ENCODE measurements at regions not wholly inside any gene's neighbourhood (a gene's known extent, or its start where the extent isn't known, plus 50 kb on each side); places are given as distances from the start of the nearest gene placed in this dataset.

DNA sequence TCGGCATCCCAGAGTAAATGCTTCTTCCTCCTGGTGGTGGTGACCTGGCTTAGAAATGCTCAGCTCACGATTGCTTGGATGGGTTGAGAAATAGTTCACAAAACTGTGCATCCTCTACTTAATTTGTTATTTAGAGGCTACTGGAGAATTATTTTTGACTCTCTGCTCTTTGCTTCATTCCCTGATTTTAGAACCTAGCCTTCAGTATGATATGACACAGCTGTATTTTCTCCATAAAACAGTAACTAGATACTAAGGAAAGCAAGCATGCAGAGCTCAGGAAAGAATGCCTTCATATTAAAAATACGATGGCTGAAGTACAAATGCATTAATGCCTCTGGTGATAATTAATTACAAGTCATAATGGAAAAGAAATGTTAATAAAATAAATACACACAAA is 602.0 kb upstream of the COBL start:
- TF ChIP-seq, protein P1, sequence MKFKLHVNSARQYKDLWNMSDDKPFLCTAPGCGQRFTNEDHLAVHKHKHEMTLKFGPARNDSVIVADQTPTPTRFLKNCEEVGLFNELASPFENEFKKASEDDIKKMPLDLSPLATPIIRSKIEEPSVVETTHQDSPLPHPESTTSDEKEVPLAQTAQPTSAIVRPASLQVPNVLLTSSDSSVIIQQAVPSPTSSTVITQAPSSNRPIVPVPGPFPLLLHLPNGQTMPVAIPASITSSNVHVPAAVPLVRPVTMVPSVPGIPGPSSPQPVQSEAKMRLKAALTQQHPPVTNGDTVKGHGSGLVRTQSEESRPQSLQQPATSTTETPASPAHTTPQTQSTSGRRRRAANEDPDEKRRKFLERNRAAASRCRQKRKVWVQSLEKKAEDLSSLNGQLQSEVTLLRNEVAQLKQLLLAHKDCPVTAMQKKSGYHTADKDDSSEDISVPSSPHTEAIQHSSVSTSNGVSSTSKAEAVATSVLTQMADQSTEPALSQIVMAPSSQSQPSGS (tag by site-specific recombination; IDR thresholded peaks at IDR 0.05; ENCODE audit: low read depth) = no peak
- no peak for TF ChIP-seq ZNF354C (tag by site-specific recombination; IDR thresholded peaks at IDR 0.05; ENCODE audit: borderline replicate concordance, low read depth)
- no peak for TF ChIP-seq ZNF596 (tag by site-specific recombination; IDR thresholded peaks at IDR 0.05)
- TF ChIP-seq, protein P2, sequence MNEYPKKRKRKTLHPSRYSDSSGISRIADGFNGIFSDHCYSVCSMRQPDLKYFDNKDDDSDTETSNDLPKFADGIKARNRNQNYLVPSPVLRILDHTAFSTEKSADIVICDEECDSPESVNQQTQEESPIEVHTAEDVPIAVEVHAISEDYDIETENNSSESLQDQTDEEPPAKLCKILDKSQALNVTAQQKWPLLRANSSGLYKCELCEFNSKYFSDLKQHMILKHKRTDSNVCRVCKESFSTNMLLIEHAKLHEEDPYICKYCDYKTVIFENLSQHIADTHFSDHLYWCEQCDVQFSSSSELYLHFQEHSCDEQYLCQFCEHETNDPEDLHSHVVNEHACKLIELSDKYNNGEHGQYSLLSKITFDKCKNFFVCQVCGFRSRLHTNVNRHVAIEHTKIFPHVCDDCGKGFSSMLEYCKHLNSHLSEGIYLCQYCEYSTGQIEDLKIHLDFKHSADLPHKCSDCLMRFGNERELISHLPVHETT (tag by site-specific recombination; IDR thresholded peaks at IDR 0.05) = no peak
- TF ChIP-seq TCF7L2 (IDR thresholded peaks at IDR 0.05; ENCODE audit: borderline replicate concordance, low read depth, low read length) = no peak
- no peak for TF ChIP-seq ZNF23 (tag by site-specific recombination; IDR thresholded peaks at IDR 0.05; ENCODE audit: borderline replicate concordance)
- no peak for TF ChIP-seq ZFP37 (tag by site-specific recombination; IDR thresholded peaks at IDR 0.05)
- TF ChIP-seq, protein P3, sequence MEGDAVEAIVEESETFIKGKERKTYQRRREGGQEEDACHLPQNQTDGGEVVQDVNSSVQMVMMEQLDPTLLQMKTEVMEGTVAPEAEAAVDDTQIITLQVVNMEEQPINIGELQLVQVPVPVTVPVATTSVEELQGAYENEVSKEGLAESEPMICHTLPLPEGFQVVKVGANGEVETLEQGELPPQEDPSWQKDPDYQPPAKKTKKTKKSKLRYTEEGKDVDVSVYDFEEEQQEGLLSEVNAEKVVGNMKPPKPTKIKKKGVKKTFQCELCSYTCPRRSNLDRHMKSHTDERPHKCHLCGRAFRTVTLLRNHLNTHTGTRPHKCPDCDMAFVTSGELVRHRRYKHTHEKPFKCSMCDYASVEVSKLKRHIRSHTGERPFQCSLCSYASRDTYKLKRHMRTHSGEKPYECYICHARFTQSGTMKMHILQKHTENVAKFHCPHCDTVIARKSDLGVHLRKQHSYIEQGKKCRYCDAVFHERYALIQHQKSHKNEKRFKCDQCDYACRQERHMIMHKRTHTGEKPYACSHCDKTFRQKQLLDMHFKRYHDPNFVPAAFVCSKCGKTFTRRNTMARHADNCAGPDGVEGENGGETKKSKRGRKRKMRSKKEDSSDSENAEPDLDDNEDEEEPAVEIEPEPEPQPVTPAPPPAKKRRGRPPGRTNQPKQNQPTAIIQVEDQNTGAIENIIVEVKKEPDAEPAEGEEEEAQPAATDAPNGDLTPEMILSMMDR (tag by site-specific recombination; IDR thresholded peaks at IDR 0.05) = no peak
- TF ChIP-seq, protein P4, sequence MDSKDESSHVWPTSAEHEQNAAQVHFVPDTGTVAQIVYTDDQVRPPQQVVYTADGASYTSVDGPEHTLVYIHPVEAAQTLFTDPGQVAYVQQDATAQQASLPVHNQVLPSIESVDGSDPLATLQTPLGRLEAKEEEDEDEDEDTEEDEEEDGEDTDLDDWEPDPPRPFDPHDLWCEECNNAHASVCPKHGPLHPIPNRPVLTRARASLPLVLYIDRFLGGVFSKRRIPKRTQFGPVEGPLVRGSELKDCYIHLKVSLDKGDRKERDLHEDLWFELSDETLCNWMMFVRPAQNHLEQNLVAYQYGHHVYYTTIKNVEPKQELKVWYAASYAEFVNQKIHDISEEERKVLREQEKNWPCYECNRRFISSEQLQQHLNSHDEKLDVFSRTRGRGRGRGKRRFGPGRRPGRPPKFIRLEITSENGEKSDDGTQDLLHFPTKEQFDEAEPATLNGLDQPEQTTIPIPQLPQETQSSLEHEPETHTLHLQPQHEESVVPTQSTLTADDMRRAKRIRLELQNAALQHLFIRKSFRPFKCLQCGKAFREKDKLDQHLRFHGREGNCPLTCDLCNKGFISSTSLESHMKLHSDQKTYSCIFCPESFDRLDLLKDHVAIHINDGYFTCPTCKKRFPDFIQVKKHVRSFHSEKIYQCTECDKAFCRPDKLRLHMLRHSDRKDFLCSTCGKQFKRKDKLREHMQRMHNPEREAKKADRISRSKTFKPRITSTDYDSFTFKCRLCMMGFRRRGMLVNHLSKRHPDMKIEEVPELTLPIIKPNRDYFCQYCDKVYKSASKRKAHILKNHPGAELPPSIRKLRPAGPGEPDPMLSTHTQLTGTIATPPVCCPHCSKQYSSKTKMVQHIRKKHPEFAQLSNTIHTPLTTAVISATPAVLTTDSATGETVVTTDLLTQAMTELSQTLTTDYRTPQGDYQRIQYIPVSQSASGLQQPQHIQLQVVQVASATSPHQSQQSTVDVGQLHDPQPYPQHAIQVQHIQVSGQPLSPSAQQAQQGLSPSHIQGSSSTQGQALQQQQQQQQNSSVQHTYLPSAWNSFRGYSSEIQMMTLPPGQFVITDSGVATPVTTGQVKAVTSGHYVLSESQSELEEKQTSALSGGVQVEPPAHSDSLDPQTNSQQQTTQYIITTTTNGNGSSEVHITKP (tag by site-specific recombination; IDR thresholded peaks at IDR 0.05) = no peak
- no peak for TF ChIP-seq ZNF416 (tag by site-specific recombination; IDR thresholded peaks at IDR 0.05)
- TF ChIP-seq ZNF501 (tag by site-specific recombination; IDR thresholded peaks at IDR 0.05) = no peak
- no peak for TF ChIP-seq ZNF114 (tag by site-specific recombination; IDR thresholded peaks at IDR 0.05)
- TF ChIP-seq ZNF24 (tag by site-specific recombination; IDR thresholded peaks at IDR 0.05) = no peak
- TF ChIP-seq, protein P5, sequence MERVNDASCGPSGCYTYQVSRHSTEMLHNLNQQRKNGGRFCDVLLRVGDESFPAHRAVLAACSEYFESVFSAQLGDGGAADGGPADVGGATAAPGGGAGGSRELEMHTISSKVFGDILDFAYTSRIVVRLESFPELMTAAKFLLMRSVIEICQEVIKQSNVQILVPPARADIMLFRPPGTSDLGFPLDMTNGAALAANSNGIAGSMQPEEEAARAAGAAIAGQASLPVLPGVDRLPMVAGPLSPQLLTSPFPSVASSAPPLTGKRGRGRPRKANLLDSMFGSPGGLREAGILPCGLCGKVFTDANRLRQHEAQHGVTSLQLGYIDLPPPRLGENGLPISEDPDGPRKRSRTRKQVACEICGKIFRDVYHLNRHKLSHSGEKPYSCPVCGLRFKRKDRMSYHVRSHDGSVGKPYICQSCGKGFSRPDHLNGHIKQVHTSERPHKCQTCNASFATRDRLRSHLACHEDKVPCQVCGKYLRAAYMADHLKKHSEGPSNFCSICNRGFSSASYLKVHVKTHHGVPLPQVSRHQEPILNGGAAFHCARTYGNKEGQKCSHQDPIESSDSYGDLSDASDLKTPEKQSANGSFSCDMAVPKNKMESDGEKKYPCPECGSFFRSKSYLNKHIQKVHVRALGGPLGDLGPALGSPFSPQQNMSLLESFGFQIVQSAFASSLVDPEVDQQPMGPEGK (tag by site-specific recombination; IDR thresholded peaks at IDR 0.05) = no peak

Data from HEK293 (cell line).